ENCODE measurements at regions not wholly inside any gene's neighbourhood (a gene's known extent, or its start where the extent isn't known, plus 50 kb on each side); places are given as distances from the start of the nearest gene placed in this dataset.

- Histone ChIP-seq H3K27me3 (no peaks in the 10 kb centered on the region), H3K36me3 (no peaks in the 10 kb centered on the region), H3K4me3 (no peak overlapping the region), H3K27ac (no peak overlapping the region), H3K9me3 (no peaks in the 10 kb centered on the region), H3K4me1 (peaks cover 0 to 3% (median 0%) of the 10 kb centered on the region in 4 donors)
- no peak for DNase-seq (ENCODE audit: low spot score in 2 of 2)
- TF ChIP-seq EP300 (IDR thresholded peaks at IDR 0.05), result no peak
- TF ChIP-seq POLR2A (IDR thresholded peaks at IDR 0.05), result no peak
- TF ChIP-seq CTCF (IDR thresholded peaks at IDR 0.05), result no peak
Observed at GRCh38 chr5:34584165-34584564, 72.0 kb upstream of the RAI14 start.

DNA sequence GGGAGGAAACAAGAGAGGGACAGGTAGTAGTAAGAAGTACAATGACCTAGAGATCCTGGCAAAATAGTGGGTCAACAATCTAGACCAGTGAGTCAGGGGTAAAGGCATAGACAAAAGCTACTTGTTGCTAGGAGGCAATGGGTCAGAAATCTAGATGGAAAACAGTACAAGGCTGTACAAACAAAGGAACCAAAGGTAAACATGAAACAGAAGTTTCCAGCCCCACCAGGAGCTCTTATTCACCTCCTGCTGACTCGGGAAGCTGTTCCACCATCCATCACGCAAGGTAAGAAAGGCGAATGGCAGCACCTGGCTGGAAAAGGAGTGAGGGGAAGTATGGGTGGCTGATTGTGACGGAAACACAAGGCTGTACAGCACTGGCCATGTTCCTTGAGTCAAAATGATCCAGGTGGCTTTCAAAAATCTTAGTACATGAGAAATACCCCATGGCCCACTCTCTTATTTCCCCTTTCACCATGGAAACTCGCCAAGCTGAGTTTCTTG, 70.5 kb upstream of the RAI14 start:
- Histone ChIP-seq H3K27me3 (no peaks in the 10 kb centered on the region), H3K9me3 (no peaks in the 10 kb centered on the region), H3K36me3 (no peaks in the 10 kb centered on the region), H3K4me3 (no peak overlapping the region), H3K4me1 (peaks cover 0 to 3% (median 0%) of the 10 kb centered on the region in 4 donors), H3K27ac (no peak overlapping the region)
- DNase-seq (ENCODE audit: low spot score in 2 of 2), result no peak
- TF ChIP-seq EP300 (IDR thresholded peaks at IDR 0.05) (no peak), POLR2A (IDR thresholded peaks at IDR 0.05) (no peak), CTCF (IDR thresholded peaks at IDR 0.05) (no peak)
- whole genome bisulfite sequencing, 2 donors, result 89 to 91% methylated on average over 5 of the region's 5 CpGs

DNA sequence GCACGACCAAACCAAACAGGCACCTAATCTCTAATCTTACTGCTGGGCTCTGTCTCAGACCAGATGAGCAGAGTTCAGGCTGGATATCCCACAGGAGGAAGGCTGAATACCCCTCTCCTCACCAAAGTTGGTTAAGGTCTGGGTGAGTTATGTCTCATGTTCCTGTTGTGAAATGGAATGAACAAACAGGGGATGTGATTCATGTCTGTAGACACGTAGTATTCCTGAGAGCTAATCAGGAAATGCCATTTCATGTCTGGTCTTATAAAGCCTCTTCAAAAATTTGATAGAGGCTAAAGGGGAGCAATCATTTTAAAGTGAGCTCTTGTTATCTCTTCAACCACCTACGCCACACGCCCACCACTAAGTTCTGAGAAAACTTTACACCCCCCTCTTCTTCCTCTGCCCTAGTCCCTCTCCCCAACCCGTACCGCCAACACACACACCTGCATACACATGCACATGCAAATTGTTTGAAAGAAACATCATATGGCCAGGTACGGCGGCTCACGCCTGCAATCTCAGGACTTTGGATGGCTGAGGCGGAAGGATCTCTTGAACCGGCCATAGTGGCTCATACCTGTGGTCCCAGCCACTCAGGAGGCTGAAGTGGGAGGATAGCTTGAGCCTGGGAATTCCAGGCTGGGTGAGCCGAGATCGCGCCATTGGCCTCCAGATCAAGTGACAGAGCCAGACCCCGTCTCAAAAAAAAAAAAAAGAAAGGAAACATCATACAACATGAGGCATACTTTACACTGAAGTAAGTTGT, 69.8 kb upstream of the RAI14 start:
- H3K27me3 ChIP-seq, result no peaks in the 10 kb centered on the region
- H3K4me3 ChIP-seq, result no peak overlapping the region
- WGBS, 2 donors, result 90 to 93% methylated on average over 15 of the region's 15 CpGs
- no peaks in the 10 kb centered on the region for H3K36me3 ChIP-seq
- H3K4me1 ChIP-seq, result no peaks in the 10 kb centered on the region
- DNase-seq (ENCODE audit: low spot score in 2 of 2), result no peak
- no peak for TF ChIP-seq POLR2A (IDR thresholded peaks at IDR 0.05)
- TF ChIP-seq EP300 (IDR thresholded peaks at IDR 0.05), result peak in 1 of 2 donors; percentile 17
- TF ChIP-seq CTCF (IDR thresholded peaks at IDR 0.05), result no peak
- H3K9me3 ChIP-seq, result no peaks in the 10 kb centered on the region
- H3K27ac ChIP-seq, result no peak overlapping the region

GRCh38 chr5:34587355-34588241, 68.5 kb upstream of the RAI14 start:
- H3K27me3 ChIP-seq, result no peaks in the 10 kb centered on the region
- H3K4me3 ChIP-seq, result no peak overlapping the region
- no peaks in the 10 kb centered on the region for H3K4me1 ChIP-seq
- 55 to 65% methylated on average over 6 of the region's 6 CpGs for WGBS, 2 donors
- H3K36me3 ChIP-seq, result no peaks in the 10 kb centered on the region
- no peaks in the 10 kb centered on the region for H3K9me3 ChIP-seq
- no peak for DNase-seq (ENCODE audit: low spot score in 2 of 2)
- TF ChIP-seq CTCF (IDR thresholded peaks at IDR 0.05), result no peak
- no peak overlapping the region for H3K27ac ChIP-seq

GRCh38 chr5:34589832-34590231, 66.3 kb upstream of the RAI14 start:
- 91 to 93% methylated on average over 2 of the region's 2 CpGs for WGBS, 2 donors
- Histone ChIP-seq H3K9me3 (no peaks in the 10 kb centered on the region), H3K36me3 (no peaks in the 10 kb centered on the region), H3K4me3 (no peak overlapping the region), H3K27ac (no peak overlapping the region), H3K27me3 (no peaks in the 10 kb centered on the region), H3K4me1 (no peaks in the 10 kb centered on the region)
- no peak for DNase-seq (ENCODE audit: low spot score in 2 of 2)
- no peak for TF ChIP-seq POLR2A (IDR thresholded peaks at IDR 0.05)
- TF ChIP-seq EP300 (IDR thresholded peaks at IDR 0.05), result no peak
- TF ChIP-seq CTCF (IDR thresholded peaks at IDR 0.05), result no peak

All from tibial nerve (tissue), 4 donors.